HK-2 (cell line): ENCODE measurements at regions not wholly inside any gene's neighbourhood (a gene's known extent, or its start where the extent isn't known, plus 50 kb on each side); places are given as distances from the start of the nearest gene placed in this dataset.

Experiments
- DNase-seq: peaks from one replicate; pipeline ENCODE4 v3.0.0-alpha.2; 2018; ENCODE audit not compliant: unreplicated experiment

DNA sequence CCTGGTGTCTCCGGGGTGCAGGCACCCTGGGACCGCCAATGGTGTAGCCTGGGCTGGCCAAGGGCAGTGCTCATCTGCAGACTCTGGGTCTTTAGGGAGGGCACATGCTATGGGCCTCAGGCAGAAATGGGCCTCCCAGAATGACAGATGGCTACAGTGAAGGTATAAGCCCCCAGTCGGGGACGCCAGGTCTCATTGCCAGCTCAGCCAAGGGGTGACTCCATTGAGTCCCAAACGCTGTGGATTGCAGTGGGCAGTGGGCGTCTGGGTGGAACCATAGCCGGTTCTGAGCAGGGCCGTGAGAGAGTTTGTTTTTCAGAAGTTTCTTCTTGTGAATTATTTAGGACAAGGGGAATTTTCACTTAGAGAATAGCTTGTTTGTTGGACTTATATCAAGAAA lies 516.9 kb downstream of the TBC1D22A start:
- no peak for DNase-seq

DNA sequence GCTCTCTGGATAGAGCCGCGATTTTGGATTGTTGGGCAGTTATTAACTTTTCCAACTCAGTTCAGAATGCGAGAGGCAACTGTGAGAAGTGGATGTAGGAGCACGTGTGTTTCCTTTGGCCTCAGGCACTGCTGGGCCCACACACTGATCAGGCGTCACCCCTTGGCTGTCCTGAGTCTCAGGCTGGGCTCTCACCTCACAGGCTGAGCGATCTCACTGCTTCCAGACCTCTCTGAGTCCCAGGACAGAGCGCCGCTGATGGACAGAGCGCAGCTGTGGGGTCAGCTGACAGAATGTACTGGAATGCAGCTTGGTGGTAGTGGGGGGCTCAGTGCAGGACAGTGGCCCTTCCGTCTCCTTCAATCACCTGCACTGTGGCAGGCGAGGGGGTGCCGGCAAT lies 516.2 kb downstream of the TBC1D22A start:
- DNase-seq = no peak

DNA sequence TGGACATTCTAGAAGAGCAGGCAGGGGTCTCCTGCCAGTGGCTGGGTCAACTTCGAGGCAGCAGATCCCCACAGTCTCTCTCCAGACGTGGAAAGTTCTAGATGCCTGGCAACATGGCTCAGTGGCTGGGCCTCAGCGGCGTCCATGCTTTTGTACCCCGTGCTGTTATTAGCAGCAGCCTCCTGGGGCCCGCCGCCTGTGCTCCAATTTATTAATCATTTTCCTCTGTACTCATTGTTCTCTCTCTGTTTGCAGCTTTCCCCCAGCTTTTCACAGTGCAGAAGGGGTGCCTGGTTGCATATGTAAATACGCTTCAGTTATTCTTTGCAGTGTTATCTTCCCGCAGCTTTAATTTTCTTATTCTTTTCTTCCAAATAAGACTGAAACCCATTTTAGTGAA lies 515.1 kb downstream of the TBC1D22A start:
- DNase-seq = no peak

DNA sequence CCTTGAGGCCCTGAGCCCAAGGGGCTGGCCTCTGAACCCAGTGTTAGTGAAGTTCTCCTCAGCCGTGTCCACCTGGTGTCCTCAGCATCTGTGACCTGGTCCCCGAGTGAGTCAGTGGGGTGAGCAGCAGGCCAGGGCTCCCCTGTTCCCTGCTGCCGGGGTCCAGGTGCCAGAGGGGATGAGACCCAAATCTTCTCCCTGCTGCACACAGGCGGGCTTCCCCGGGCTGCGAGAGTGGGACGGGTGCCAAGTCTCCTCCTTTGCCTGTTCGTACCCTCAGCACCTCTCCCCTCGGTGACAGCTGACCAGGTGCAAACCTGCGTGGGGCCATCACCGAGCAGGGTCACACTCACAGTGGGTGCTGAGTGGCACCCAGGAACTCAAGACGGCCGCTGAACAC lies 514.5 kb downstream of the TBC1D22A start:
- no peak for DNase-seq

DNA sequence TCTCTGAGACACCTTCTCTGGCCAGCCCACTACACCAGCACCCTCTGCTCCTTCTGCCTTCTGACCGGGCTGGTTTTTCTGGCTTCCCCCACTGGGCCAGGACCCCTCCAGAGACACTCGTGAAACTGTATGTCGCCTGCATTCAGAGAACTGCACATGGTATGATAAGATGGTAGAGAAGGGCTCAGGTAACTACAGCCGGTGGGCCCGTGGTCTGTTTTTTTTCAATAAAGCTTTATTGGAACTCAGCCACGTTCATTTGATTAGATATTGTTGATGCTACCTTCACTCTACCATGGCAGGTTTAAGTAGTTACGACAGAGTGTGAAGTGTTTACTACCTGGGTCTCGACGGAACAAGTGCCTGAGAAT lies 514.0 kb downstream of the TBC1D22A start:
- DNase-seq = no peak

DNA sequence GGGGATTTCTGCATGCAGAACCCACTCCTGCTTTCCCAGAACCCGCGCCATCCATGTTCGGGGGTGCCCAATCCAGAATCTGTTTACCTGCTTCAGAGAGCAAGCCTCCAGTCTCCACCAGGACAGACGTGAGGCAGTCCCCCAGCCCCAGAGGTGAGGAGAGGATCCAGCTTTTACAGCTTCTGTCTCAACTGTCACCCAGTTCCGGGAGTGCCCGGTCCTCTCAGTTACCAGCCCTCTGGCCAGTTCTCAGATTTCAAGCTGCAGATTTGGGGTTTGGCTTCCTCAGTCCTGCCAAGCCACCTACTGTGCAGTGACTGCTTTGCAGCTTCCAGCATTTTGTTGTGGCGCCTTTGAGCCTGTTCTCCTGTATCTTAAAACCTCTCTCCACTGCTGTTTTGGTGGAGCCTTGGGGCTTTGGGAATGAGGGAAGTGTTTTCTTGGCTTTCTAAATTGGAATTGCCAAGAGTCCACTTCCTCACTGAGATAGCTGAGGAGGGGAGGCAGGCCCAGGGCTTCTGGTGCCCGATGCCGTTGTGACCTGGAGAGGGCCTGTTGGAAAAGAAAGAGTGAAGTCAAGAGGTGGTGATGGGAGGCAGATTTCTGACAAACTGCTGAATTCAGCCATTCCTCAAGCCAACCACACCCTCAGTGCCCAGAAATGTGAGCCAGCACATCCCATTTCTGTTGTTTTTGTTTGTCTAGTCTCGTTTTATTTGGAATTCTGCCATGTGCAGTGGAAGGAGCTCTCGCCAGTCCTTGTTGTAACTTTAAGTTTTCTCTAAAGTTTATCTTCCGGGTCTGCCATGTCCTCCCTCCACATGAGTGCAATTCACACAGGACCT lies 513.4 kb downstream of the TBC1D22A start:
- DNase-seq = no peak

DNA sequence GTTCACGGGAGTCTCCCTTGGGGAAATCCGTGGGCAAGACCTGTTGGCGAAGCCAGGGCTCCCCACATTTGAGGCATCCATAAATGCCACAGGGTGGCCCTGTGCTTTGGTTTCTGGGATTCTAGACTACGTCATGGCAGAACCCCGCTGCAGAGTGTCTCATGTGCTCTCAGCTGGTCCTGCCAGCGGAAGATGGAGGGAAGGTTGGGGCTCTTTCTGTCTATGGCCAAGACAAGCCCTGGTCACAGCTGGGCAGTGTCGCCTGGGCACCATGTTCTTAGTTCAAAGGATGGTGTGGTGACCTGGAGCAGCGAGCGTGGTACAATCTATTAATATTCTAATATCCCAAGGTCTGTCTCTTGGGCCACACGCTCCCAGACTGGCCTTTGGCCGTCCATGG lies 511.7 kb downstream of the TBC1D22A start:
- no peak for DNase-seq

DNA sequence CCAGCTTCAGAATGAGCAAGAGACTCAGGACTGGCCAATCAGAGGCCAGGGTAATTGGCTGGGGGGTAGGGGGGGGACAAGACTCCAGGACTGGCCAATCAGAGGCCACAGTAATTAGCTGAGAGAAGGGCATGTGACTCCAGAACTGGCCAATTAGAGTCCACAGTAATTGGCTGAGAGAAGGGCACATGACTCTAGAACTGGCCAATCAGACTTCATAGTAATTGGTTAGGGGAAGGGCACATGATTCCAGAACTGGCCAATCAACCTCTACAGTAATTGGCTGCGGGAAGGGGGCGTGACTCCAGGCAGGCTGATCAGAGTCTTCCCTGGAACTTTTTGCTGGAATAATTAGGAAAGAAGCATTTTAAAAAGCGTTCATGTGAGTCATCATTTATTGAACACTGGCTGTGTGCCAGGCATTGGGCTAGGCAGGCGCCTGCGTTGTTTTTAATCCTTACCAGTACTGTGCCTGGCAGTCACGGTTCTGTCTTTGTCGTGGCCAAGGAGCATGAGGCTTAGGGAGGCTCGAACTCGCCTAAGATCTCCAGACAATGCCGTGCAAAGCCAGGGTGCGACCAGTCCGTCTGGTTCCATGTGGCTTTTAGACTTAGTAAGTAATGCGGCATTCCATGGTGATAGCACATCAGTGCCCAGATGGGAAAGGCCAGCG lies 508.1 kb downstream of the TBC1D22A start:
- no peak for DNase-seq

DNA sequence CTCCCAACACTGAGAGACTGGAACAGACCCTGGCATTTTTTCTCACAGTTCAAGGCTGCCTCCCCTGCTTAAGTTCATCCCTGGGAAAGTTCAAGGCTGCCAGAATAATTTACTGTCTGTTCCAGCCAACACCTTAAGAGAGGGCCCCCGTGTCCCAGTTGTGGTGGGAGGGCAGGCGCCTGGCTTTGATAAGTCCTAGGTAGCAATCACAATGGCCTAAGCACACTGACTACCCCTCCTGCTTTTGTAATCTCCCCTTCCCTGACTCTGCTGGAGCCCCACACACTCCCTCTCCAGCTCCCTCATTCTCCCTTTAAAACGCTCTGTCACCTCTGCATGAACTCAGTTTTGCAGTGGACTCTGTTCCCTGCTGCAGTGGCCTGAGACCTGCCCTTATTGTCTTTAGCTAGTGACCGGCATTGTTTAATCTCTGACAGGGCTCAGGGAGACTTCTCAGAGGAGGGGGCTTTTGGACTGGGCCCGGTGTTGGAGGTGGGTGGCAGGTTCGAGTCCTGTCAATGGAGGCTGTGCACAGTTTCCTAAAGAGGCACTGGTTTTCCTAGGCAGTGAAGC lies 507.2 kb downstream of the TBC1D22A start:
- no peak for DNase-seq

DNA sequence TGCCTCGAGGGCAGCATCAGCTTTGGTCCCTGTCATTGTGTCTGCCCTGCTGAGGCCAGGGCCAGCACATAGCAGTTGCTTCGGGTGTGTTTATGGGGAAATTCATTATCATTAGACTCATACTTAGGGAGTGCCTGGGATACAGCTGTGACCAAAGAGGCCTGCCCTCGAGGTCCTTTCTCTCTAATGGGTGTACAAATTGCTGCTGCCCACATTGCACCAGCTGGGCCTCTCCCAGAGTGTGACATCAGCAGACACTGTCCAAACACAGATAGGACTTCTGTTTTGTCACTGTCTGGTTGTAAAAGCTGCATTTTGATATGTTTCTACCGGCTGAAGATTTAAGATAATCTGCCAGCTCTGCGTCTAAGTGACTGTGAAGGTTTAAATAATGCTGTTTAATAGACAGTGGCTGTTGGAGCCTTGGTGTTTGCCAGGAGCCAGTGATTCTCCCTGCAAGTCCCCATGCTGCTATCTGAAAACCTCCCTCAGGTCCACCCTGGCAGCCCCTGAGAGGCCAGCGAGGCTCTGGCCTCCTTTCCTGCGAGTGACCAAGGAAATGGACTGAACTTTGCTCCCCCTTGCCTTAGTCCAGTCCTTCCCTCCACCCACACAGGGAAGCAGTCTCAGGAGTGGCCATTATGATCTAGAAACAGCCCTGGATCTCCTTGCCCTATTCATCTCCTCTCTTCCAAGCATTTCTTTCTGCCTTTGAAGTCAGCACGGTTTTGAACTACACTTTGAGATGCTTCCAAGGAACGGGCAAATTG lies 505.2 kb downstream of the TBC1D22A start:
- DNase-seq = no peak

DNA sequence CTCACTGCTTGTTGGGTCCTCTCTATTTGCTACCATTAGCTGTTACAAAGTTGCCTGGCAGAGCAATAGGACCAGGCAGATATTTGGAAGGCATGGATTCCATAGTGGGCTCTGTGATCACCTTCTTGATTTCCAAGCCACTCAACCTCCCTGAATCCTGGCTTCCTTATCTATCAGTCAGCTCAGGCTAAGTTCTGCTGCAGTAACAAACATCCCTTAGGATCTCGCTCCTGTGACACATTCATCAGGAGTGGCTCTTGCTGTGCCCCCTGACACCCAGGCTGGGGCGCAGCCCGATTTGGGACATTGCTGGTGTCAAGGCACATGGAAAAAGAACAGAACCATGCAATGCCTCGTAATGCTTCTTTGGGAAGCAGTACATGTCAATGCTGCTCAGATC lies 503.9 kb downstream of the TBC1D22A start:
- DNase-seq = no peak

DNA sequence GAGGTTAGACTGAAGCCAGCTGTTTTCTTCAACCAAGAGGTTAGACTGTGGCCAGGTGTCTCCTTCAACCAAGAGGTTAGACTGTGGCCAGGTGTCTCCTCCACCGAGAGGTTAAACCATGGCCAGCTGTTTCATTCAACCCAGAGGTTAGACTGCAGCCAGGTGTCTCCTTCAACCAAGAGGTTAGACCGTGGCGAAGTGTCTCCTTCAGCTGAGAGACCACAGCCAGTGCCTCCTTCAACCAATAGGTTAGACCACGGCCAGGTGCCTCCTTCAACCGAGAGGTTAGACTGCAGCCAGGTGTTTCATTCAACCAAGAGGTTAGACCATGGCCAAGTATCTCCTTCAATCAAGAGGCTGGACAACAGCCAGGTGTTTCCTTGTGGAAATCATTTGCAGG lies 498.1 kb downstream of the TBC1D22A start:
- DNase-seq = no peak

DNA sequence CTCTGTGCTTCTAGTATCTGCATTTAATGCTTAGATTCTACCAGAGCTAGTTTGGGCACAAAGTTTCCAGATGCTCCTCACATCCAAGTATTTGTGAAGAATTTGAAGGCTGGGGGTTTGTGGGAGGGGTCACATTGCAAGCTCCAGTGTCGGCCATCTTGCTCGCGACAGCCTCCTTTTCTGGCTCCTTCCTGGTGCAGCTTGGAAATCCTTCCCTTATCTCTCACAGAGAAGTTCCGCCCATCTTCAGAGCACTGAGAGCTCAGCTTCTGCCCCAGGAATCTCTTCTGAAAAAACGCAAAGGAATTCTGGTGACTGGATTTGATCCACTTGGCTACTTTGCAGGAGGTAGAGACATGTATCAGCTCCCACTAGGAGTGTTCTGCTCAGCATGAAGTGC lies 497.5 kb downstream of the TBC1D22A start:
- DNase-seq = no peak

DNA sequence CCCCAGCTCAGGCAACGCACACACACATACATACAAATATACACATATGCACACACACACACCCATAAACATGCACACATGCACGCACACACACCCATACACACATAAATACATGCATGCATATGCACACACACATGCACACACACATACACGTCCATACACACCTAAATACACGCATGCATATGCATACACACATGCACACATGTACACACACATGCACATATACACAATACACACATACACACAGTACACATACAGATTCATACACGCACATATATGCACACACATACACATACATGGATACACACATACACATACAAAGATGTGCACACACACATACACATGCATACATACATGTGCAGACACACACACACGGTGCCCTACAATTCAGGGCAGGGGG lies 496.6 kb downstream of the TBC1D22A start:
- DNase-seq = no peak

DNA sequence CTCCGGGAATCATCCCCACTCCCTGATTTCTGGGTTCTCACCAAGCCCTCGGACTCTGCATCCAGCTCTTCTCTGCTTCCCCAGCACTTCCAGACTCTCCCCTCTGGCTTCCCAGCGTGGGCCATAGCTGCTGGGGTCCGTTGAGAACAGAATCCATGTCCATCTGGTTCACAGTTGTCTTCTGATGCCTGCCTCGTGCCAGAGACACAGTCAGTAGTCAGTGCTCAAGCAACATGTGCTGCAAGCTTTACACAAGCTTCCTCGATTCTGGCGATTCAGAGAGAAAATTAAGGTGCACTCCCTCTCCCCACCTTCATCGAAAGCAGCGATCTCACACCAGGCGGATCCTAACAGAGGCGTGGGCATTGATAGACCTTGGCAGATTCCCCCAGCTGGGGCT lies 495.5 kb downstream of the TBC1D22A start:
- no peak for DNase-seq

DNA sequence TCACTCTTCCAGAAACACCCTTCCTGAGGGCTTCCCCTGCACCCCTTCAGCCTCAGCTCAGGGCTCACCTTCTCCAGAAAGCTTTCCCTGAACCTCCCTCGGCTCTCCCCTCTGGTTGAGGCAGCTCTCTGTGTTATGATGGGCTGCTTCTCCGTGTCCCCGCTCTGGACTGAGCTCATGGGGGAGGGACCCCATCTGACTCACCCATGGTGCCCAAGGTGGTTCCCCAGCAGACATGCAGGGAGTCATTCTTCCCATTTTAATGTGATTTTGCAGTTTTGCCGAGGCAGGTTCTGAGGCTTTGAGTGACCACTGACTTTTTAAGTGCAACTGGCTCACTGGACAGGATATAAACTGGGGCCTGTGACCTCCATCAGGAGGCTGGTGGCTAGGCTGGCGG lies 495.1 kb downstream of the TBC1D22A start:
- no peak for DNase-seq

DNA sequence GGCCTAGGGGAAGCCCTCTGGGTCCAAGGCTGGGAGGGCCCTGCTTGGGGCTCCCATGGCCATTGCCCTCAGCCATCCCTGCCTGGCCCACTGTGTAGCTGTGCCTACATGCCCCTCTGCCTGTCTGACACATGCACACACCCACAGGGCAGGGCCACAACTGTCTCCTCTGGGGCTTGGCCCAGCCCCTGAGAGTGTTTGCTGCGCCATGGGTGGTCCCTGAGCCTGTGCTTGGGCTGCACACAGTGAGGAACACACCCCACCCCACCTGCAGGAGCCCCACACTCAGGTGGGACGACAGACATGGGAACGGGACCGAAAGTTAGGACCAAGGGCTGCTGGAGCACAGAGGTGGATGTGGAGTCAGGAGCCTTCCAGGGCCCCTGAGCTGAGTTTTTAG lies 489.5 kb downstream of the TBC1D22A start:
- DNase-seq = no peak

DNA sequence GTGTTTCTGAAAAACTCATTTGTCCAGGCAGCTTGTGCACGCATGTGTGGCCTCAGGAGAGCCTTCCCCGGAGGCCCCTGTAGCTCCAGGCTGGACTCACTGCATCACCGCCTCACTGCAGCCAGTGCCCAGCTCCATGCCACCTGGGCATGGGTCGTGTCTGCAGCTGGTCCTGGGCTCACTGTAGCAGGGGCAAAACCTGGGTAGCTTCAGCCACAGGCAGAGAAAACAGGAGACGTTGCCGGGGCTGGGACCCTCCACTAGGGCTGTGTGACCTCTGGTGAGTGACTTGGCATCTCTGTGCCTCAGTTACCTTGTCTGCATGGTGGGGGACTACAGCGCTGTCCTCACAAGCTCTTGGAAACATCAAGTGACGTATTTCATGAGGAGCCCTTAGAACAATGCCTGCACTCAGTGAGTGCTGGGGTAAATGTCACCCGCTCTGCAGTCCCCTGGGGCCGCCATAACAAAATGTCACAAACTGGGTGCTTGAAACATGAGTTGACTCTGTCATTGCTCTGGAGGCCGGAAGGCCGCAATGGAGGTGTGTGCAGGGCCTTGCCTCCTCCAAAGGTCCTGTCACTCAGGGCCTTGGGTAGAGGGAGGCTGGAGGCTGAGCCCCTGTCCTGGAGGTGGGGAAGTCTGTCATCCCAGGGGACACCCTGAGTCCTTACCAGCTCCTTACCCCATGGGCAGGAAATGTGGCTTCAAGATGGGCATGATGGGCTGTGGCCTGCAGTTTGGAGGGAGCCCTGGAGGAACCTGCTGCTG lies 488.7 kb downstream of the TBC1D22A start:
- DNase-seq = no peak

DNA sequence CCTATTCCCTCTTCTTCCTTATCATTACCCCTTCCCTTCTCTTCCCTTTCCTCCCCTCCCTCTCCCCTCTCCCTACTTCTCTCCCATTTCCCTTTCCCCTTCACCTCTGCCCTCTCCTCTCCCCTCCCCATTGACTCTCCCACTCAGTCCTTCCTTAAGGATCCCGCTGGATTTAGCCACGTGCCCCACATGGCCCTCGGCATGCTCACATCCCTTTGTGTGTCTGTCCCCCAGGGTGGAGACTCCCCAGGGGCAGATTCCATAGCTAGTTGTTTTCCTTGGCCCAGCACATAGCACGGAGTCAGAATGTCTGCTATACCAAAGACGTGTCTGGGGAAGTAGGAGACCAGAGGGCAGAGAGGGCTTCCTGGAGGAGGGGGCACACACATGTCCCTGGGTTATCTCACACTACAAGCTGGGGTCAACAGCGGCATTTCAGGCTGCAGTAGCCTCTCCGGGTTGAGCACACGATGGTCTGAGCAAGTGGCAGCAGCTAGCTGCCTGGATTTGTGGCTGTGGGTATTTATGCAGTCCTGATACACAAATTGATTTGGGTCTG lies 487.0 kb downstream of the TBC1D22A start:
- DNase-seq = no peak

DNA sequence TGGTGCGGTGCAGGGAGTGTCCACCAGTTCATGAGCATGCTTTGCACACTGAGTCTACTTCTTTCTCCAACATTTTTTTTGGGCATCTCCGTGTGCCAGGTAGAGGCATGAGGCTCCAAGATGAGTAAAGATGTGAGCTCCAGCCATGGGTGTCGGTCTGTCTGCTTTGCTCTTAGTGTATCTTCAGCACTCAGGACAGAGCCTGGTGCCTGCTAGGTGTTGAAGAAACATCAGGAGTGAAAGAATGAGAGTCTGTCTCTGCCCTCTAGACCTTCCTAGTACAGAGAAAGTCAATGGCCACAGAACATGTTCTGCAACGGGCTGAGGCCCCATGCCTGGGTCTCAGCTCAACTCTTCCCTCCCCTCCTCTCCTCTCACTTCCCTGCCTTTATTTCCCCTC lies 486.5 kb downstream of the TBC1D22A start:
- no peak for DNase-seq

DNA sequence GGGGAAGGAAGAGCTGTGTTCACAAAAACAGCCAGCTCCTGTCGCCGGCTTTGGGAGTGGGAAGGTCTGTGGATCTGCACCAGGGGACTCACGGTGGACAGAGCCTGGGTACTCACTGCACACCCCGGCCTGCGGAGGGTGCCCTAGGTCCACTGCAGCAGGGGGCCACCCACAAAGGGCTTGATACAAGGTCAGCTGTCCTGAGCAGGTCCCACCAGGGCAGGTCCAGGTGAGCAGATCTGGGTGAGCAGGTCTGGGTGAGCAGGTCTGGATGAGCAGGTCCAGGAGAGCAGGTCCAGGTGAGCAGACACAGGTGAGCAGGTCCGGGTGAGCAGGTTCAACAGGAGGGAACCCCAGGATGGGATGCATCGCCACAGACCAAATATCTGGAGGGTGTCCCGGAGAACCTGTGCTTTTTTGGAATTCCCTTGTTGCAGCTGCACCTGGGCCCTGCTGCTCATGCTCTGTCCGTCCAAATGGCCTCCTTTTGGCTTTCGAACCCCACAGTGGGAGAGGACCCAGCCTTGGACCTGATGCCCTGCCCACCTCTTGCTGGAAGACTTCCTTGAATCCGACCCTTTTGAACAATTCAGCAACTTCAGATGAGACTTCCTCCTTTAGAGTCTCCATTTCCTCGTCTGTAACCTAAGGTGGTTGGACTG lies 485.3 kb downstream of the TBC1D22A start:
- no peak for DNase-seq
